ENCODE measurements at regions not wholly inside any gene's neighbourhood (a gene's known extent, or its start where the extent isn't known, plus 50 kb on each side); places are given as distances from the start of the nearest gene placed in this dataset.
"Not testable (repeated sequence)": the region's sequence is repeated elsewhere in the genome, so short reads cannot be mapped to it uniquely, and the experiment has no call there.

- H3K4me3 Mint-ChIP-seq (ENCODE audit: low read depth): no peak overlapping the region
- DNase-seq (ENCODE audit: low spot score): no peak
- H3K4me1 Mint-ChIP-seq (ENCODE audit: low read depth): no peaks in the 10 kb centered on the region
- H3K27ac Mint-ChIP-seq: no peak overlapping the region
- peaks cover 12% of the 10 kb centered on the region for H3K9me3 Mint-ChIP-seq
- no peaks in the 10 kb centered on the region for H3K27me3 Mint-ChIP-seq (ENCODE audit: low read depth)
- H3K36me3 Mint-ChIP-seq (ENCODE audit: low read depth): no peaks in the 10 kb centered on the region
- intact Hi-C loops (cut with micrococcal nuclease): no loop called here
Measured at GRCh38 chr9:107842530-107842929, 353.0 kb upstream of the KLF4 start.

- Mint-ChIP-seq H3K4me1 (ENCODE audit: low read depth) (no peaks in the 10 kb centered on the region), H3K27me3 (ENCODE audit: low read depth) (no peaks in the 10 kb centered on the region), H3K4me3 (ENCODE audit: low read depth) (no peak overlapping the region), H3K27ac (no peak overlapping the region), H3K36me3 (ENCODE audit: low read depth) (no peaks in the 10 kb centered on the region), H3K9me3 (peaks cover 16% of the 10 kb centered on the region)
- no peak for DNase-seq (ENCODE audit: low spot score)
- intact Hi-C loops (cut with micrococcal nuclease): no loop called here
Measured at GRCh38 chr9:107841076-107841475, 351.5 kb upstream of the KLF4 start.

GRCh38 chr9:107839371-107839770, 349.8 kb upstream of the KLF4 start:
- Mint-ChIP-seq H3K4me3 (ENCODE audit: low read depth) (no peak overlapping the region), H3K4me1 (ENCODE audit: low read depth) (no peaks in the 10 kb centered on the region), H3K9me3 (peaks cover 17% of the 10 kb centered on the region), H3K27me3 (ENCODE audit: low read depth) (no peaks in the 10 kb centered on the region), H3K36me3 (ENCODE audit: low read depth) (no peaks in the 10 kb centered on the region), H3K27ac (no peak overlapping the region)
- DNase-seq (ENCODE audit: low spot score): no peak
- intact Hi-C loops (cut with micrococcal nuclease): no loop called here

- Mint-ChIP-seq H3K4me3 (ENCODE audit: low read depth) (no peak overlapping the region), H3K27me3 (ENCODE audit: low read depth) (no peaks in the 10 kb centered on the region), H3K27ac (no peak overlapping the region), H3K4me1 (ENCODE audit: low read depth) (no peaks in the 10 kb centered on the region), H3K36me3 (ENCODE audit: low read depth) (no peaks in the 10 kb centered on the region), H3K9me3 (peaks cover 17% of the 10 kb centered on the region)
- DNase-seq (ENCODE audit: low spot score): no peak
- intact Hi-C loops (cut with micrococcal nuclease): no loop called here
Measured at GRCh38 chr9:107838766-107839165, 349.2 kb upstream of the KLF4 start.

GRCh38 chr9:107836300-107836699, 346.7 kb upstream of the KLF4 start:
- H3K36me3 Mint-ChIP-seq (ENCODE audit: low read depth): no peaks in the 10 kb centered on the region
- no peak overlapping the region for H3K27ac Mint-ChIP-seq
- no peaks in the 10 kb centered on the region for H3K4me1 Mint-ChIP-seq (ENCODE audit: low read depth)
- DNase-seq (ENCODE audit: low spot score): no peak
- H3K9me3 Mint-ChIP-seq: peaks cover 17% of the 10 kb centered on the region
- intact Hi-C loops (cut with micrococcal nuclease): no loop called here
- no peaks in the 10 kb centered on the region for H3K27me3 Mint-ChIP-seq (ENCODE audit: low read depth)
- H3K4me3 Mint-ChIP-seq (ENCODE audit: low read depth): no peak overlapping the region

- Mint-ChIP-seq H3K27ac (no peak overlapping the region), H3K9me3 (peaks cover 13% of the 10 kb centered on the region), H3K27me3 (ENCODE audit: low read depth) (no peaks in the 10 kb centered on the region), H3K4me1 (ENCODE audit: low read depth) (no peaks in the 10 kb centered on the region), H3K36me3 (ENCODE audit: low read depth) (no peaks in the 10 kb centered on the region), H3K4me3 (ENCODE audit: low read depth) (no peak overlapping the region)
- intact Hi-C loops (cut with micrococcal nuclease): no loop called here
- no peak for DNase-seq (ENCODE audit: low spot score)
Measured at GRCh38 chr9:107833295-107833694, 343.7 kb upstream of the KLF4 start.

- H3K27ac Mint-ChIP-seq: no peak overlapping the region
- no peak for DNase-seq (ENCODE audit: low spot score)
- peaks cover 13% of the 10 kb centered on the region for H3K9me3 Mint-ChIP-seq
- no peak overlapping the region for H3K4me3 Mint-ChIP-seq (ENCODE audit: low read depth)
- no peaks in the 10 kb centered on the region for H3K27me3 Mint-ChIP-seq (ENCODE audit: low read depth)
- intact Hi-C loops (cut with micrococcal nuclease): no loop called here
- H3K4me1 Mint-ChIP-seq (ENCODE audit: low read depth): no peaks in the 10 kb centered on the region
- H3K36me3 Mint-ChIP-seq (ENCODE audit: low read depth): no peaks in the 10 kb centered on the region
Measured at GRCh38 chr9:107832871-107833270, 343.3 kb upstream of the KLF4 start.

GRCh38 chr9:107830479-107830878, 340.9 kb upstream of the KLF4 start:
- Mint-ChIP-seq H3K36me3 (ENCODE audit: low read depth) (no peaks in the 10 kb centered on the region), H3K27me3 (ENCODE audit: low read depth) (no peaks in the 10 kb centered on the region), H3K9me3 (no peaks in the 10 kb centered on the region), H3K4me1 (ENCODE audit: low read depth) (no peaks in the 10 kb centered on the region), H3K27ac (no peak overlapping the region), H3K4me3 (ENCODE audit: low read depth) (no peak overlapping the region)
- intact Hi-C loops (cut with micrococcal nuclease): no loop called here
- no peak for DNase-seq (ENCODE audit: low spot score)

- H3K4me3 Mint-ChIP-seq (ENCODE audit: low read depth): no peak overlapping the region
- H3K27me3 Mint-ChIP-seq (ENCODE audit: low read depth): no peaks in the 10 kb centered on the region
- no peak for DNase-seq (ENCODE audit: low spot score)
- no peak overlapping the region for H3K27ac Mint-ChIP-seq
- intact Hi-C loops (cut with micrococcal nuclease): no loop called here
- no peaks in the 10 kb centered on the region for H3K9me3 Mint-ChIP-seq
- no peaks in the 10 kb centered on the region for H3K4me1 Mint-ChIP-seq (ENCODE audit: low read depth)
- no peaks in the 10 kb centered on the region for H3K36me3 Mint-ChIP-seq (ENCODE audit: low read depth)
Measured at GRCh38 chr9:107827884-107828283, 338.3 kb upstream of the KLF4 start.

- H3K4me3 Mint-ChIP-seq (ENCODE audit: low read depth): no peak overlapping the region
- H3K27ac Mint-ChIP-seq: no peak overlapping the region
- H3K36me3 Mint-ChIP-seq (ENCODE audit: low read depth): no peaks in the 10 kb centered on the region
- H3K27me3 Mint-ChIP-seq (ENCODE audit: low read depth): no peaks in the 10 kb centered on the region
- no peak for DNase-seq (ENCODE audit: low spot score)
- intact Hi-C loops (cut with micrococcal nuclease): no loop called here
- no peaks in the 10 kb centered on the region for H3K4me1 Mint-ChIP-seq (ENCODE audit: low read depth)
- H3K9me3 Mint-ChIP-seq: no peaks in the 10 kb centered on the region
Measured at GRCh38 chr9:107827304-107827703, 337.7 kb upstream of the KLF4 start.

GRCh38 chr9:107826688-107826983, 337.1 kb upstream of the KLF4 start:
- DNase-seq (ENCODE audit: low spot score); H3K36me3 Mint-ChIP-seq (ENCODE audit: low read depth); H3K27me3 Mint-ChIP-seq (ENCODE audit: low read depth); H3K9me3 Mint-ChIP-seq; H3K27ac Mint-ChIP-seq; intact Hi-C loops (cut with micrococcal nuclease); H3K4me3 Mint-ChIP-seq (ENCODE audit: low read depth); H3K4me1 Mint-ChIP-seq (ENCODE audit: low read depth): not testable (repeated sequence)

GRCh38 chr9:107824556-107824955, 335.0 kb upstream of the KLF4 start:
- Mint-ChIP-seq H3K4me3 (ENCODE audit: low read depth) (no peak overlapping the region), H3K27ac (no peak overlapping the region), H3K4me1 (ENCODE audit: low read depth) (no peaks in the 10 kb centered on the region), H3K9me3 (no peaks in the 10 kb centered on the region), H3K27me3 (ENCODE audit: low read depth) (no peaks in the 10 kb centered on the region), H3K36me3 (ENCODE audit: low read depth) (no peaks in the 10 kb centered on the region)
- intact Hi-C loops (cut with micrococcal nuclease): no loop called here
- DNase-seq (ENCODE audit: low spot score): no peak

- Mint-ChIP-seq H3K4me1 (ENCODE audit: low read depth) (no peaks in the 10 kb centered on the region), H3K27me3 (ENCODE audit: low read depth) (no peaks in the 10 kb centered on the region), H3K4me3 (ENCODE audit: low read depth) (no peak overlapping the region), H3K9me3 (no peaks in the 10 kb centered on the region), H3K27ac (no peak overlapping the region), H3K36me3 (ENCODE audit: low read depth) (no peaks in the 10 kb centered on the region)
- intact Hi-C loops (cut with micrococcal nuclease): no loop called here
- no peak for DNase-seq (ENCODE audit: low spot score)
Measured at GRCh38 chr9:107819772-107820565, 330.4 kb upstream of the KLF4 start.

- intact Hi-C loops (cut with micrococcal nuclease): not testable (repeated sequence)
Measured at GRCh38 chr9:107818503-107818829, 328.9 kb upstream of the KLF4 start.

More at GRCh38 chr9:107818503-107818829, 328.9 kb upstream of the KLF4 start:
- not testable (repeated sequence) for H3K27me3 Mint-ChIP-seq (ENCODE audit: low read depth); DNase-seq (ENCODE audit: low spot score); H3K4me1 Mint-ChIP-seq (ENCODE audit: low read depth); H3K27ac Mint-ChIP-seq; H3K36me3 Mint-ChIP-seq (ENCODE audit: low read depth); H3K4me3 Mint-ChIP-seq (ENCODE audit: low read depth); H3K9me3 Mint-ChIP-seq
